ENCODE measurements at regions not wholly inside any gene's neighbourhood (a gene's known extent, or its start where the extent isn't known, plus 50 kb on each side); places are given as distances from the start of the nearest gene placed in this dataset.

DNA sequence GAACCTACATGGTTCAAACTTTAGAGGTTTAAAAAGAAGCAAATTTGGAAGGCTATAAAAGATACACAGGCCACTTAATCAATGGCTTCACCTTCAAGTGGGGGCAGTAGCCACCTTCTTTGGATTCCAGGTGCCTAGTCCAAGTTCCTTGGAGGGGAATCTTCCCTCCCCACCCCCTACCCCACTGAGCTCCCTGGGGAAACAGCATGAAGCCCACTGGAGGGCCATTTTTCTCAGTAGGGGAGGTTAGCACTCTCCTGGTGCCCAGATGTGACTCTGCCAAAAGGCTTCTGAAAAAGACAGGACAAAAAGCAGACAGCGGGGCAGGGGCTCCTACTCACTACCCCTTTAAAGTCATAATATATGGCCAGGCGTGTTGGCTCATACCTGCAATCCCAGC lies 93.9 kb downstream of the KCTD15 start:
- H3K18ac ChIP-seq (ENCODE audit: low read length): no peak overlapping the region
- H2BK12ac ChIP-seq (ENCODE audit: low read length): no peak overlapping the region
- H3K4me2 ChIP-seq (ENCODE audit: insufficient read depth, low read length, poor library complexity, severe bottlenecking): no peak overlapping the region
- no peak overlapping the region for H3K4me3 ChIP-seq (ENCODE audit: low read length in 2 of 2)
- H3K9ac ChIP-seq (ENCODE audit: low read depth, low read length, poor library complexity): no peak overlapping the region
- no peak overlapping the region for H2BK5ac ChIP-seq (ENCODE audit: low read length)
- H2AFZ ChIP-seq (ENCODE audit: low read length): no peak overlapping the region
- no peak overlapping the region for H3K27ac ChIP-seq (replicated peaks; ENCODE audit: low read length)
- H3K79me1 ChIP-seq (ENCODE audit: low read depth, low read length): no peaks in the 10 kb centered on the region
- H3K27me3 ChIP-seq (ENCODE audit: control insufficient read depth in 3 of 3, insufficient read depth in 3 of 3, low read depth in 1 of 3, low read length in 3 of 3): peaks cover 0 to 6% (median 3%) of the 10 kb centered on the region in 3 experiments
- no peak overlapping the region for H4K91ac ChIP-seq (ENCODE audit: low read depth, low read length, poor library complexity)
- no peak overlapping the region for H2AK5ac ChIP-seq (ENCODE audit: low read depth, low read length)
- no peak overlapping the region for H3K14ac ChIP-seq (ENCODE audit: low read length)
- DNase-seq (ENCODE audit: low spot score): no peak
- H2BK120ac ChIP-seq (ENCODE audit: low read depth, low read length): no peak overlapping the region
- H3K4me1 ChIP-seq (ENCODE audit: control insufficient read depth in 2 of 2, insufficient read depth in 1 of 2, low read depth in 1 of 2, low read length in 2 of 2): no peaks in the 10 kb centered on the region
- H3K36me3 ChIP-seq (replicated peaks in 1 of 2; ENCODE audit: control insufficient read depth in 2 of 2, insufficient read depth in 2 of 2, low read length in 2 of 2): no peaks in the 10 kb centered on the region
- H4K8ac ChIP-seq (ENCODE audit: low read depth, low read length): no peak overlapping the region
- H2BK15ac ChIP-seq (ENCODE audit: low read length): no peak overlapping the region
- no peaks in the 10 kb centered on the region for H3K9me3 ChIP-seq (replicated peaks in 1 of 2; ENCODE audit: control insufficient read depth in 2 of 2, insufficient read depth in 1 of 2, low read depth in 1 of 2, low read length in 2 of 2)
- no peak overlapping the region for H3K23ac ChIP-seq (ENCODE audit: low read depth, low read length, poor library complexity)
- WGBS, 2 donors (ENCODE audit: extremely low coverage in 2 of 2, insufficient read length in 2 of 2, insufficient replicate concordance in 1 of 2): no CpG with 5 or more reads among the region's 2 CpGs
- no peak overlapping the region for H3K4ac ChIP-seq (ENCODE audit: low read length)

- Histone ChIP-seq H3K9me3 (replicated peaks in 1 of 2; ENCODE audit: control insufficient read depth in 2 of 2, insufficient read depth in 1 of 2, low read depth in 1 of 2, low read length in 2 of 2) (no peaks in the 10 kb centered on the region), H2BK12ac (ENCODE audit: low read length) (no peak overlapping the region), H2AK5ac (ENCODE audit: low read depth, low read length) (no peak overlapping the region), H3K4ac (ENCODE audit: low read length) (no peak overlapping the region), H2AFZ (ENCODE audit: low read length) (no peak overlapping the region), H3K9ac (ENCODE audit: low read depth, low read length, poor library complexity) (no peak overlapping the region), H2BK15ac (ENCODE audit: low read length) (no peak overlapping the region), H3K79me1 (ENCODE audit: low read depth, low read length) (no peaks in the 10 kb centered on the region), H3K18ac (ENCODE audit: low read length) (no peak overlapping the region), H3K4me1 (ENCODE audit: control insufficient read depth in 2 of 2, insufficient read depth in 1 of 2, low read depth in 1 of 2, low read length in 2 of 2) (no peaks in the 10 kb centered on the region), H3K27ac (replicated peaks; ENCODE audit: low read length) (no peak overlapping the region), H3K36me3 (replicated peaks in 1 of 2; ENCODE audit: control insufficient read depth in 2 of 2, insufficient read depth in 2 of 2, low read length in 2 of 2) (no peaks in the 10 kb centered on the region), H3K4me2 (ENCODE audit: insufficient read depth, low read length, poor library complexity, severe bottlenecking) (no peak overlapping the region), H3K23ac (ENCODE audit: low read depth, low read length, poor library complexity) (no peak overlapping the region), H4K8ac (ENCODE audit: low read depth, low read length) (no peak overlapping the region), H2BK5ac (ENCODE audit: low read length) (no peak overlapping the region), H3K27me3 (ENCODE audit: control insufficient read depth in 3 of 3, insufficient read depth in 3 of 3, low read depth in 1 of 3, low read length in 3 of 3) (peaks cover 0 to 6% (median 3%) of the 10 kb centered on the region in 3 experiments), H3K14ac (ENCODE audit: low read length) (no peak overlapping the region), H4K91ac (ENCODE audit: low read depth, low read length, poor library complexity) (no peak overlapping the region), H2BK120ac (ENCODE audit: low read depth, low read length) (no peak overlapping the region), H3K4me3 (ENCODE audit: low read length in 2 of 2) (no peak overlapping the region)
- no CpG with 5 or more reads among the region's 3 CpGs for WGBS, 2 donors (ENCODE audit: extremely low coverage in 2 of 2, insufficient read length in 2 of 2, insufficient replicate concordance in 1 of 2)
- DNase-seq (ENCODE audit: low spot score): no peak
Measured at GRCh38 chr19:33891773-33892172, 95.1 kb downstream of the KCTD15 start.

DNA sequence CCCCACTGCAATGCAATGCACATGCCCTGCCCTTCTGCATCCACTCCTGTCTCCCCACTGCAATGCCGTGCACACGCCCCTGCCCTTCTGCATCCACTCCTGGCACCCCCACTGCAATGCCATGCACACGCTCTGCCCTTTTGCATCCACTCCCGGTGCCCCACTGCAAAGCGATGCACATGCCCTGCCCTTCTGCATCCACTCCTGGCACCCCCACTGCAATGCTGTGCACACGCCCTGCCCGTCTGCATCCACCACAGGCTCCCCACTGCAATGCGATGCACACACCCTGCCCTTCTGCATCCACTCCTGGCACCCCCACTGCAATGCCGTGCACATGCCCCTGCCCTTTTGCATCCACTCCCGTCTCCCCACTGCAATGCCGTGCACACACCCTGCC lies 98.1 kb downstream of the KCTD15 start:
- DNase-seq (ENCODE audit: low spot score): no peak
- no peak overlapping the region for H2AFZ ChIP-seq (ENCODE audit: low read length)
- no CpG with 5 or more reads among the region's 11 CpGs for WGBS, 2 donors (ENCODE audit: extremely low coverage in 2 of 2, insufficient read length in 2 of 2, insufficient replicate concordance in 1 of 2)
- peak overlapping the region; percentile 44 for H3K9ac ChIP-seq (ENCODE audit: low read depth, low read length, poor library complexity)
- no peaks in the 10 kb centered on the region for H3K4me1 ChIP-seq (ENCODE audit: control insufficient read depth in 2 of 2, insufficient read depth in 1 of 2, low read depth in 1 of 2, low read length in 2 of 2)
- H3K4me3 ChIP-seq (ENCODE audit: low read length in 2 of 2): peak overlapping the region in 1 of 2 donors; percentile 9
- no peaks in the 10 kb centered on the region for H3K79me1 ChIP-seq (ENCODE audit: low read depth, low read length)
- H4K8ac ChIP-seq (ENCODE audit: low read depth, low read length): peak overlapping the region; percentile 99
- peak overlapping the region; percentile 81 for H3K23ac ChIP-seq (ENCODE audit: low read depth, low read length, poor library complexity)
- peaks cover 0 to 6% (median 0%) of the 10 kb centered on the region in 3 experiments for H3K27me3 ChIP-seq (ENCODE audit: control insufficient read depth in 3 of 3, insufficient read depth in 3 of 3, low read depth in 1 of 3, low read length in 3 of 3)
- peak overlapping the region; percentile 67 for H3K14ac ChIP-seq (ENCODE audit: low read length)
- H3K4me2 ChIP-seq (ENCODE audit: insufficient read depth, low read length, poor library complexity, severe bottlenecking): no peak overlapping the region
- H2BK120ac ChIP-seq (ENCODE audit: low read depth, low read length): no peak overlapping the region
- no peak overlapping the region for H3K27ac ChIP-seq (replicated peaks; ENCODE audit: low read length)
- peak overlapping the region; percentile 42 for H2AK5ac ChIP-seq (ENCODE audit: low read depth, low read length)
- H2BK12ac ChIP-seq (ENCODE audit: low read length): peak overlapping the region; percentile 41
- peaks cover 2 to 6% of the 10 kb centered on the region in 2 donors for H3K9me3 ChIP-seq (replicated peaks in 1 of 2; ENCODE audit: control insufficient read depth in 2 of 2, insufficient read depth in 1 of 2, low read depth in 1 of 2, low read length in 2 of 2)
- no peak overlapping the region for H3K4ac ChIP-seq (ENCODE audit: low read length)
- no peak overlapping the region for H3K18ac ChIP-seq (ENCODE audit: low read length)
- no peaks in the 10 kb centered on the region for H3K36me3 ChIP-seq (replicated peaks in 1 of 2; ENCODE audit: control insufficient read depth in 2 of 2, insufficient read depth in 2 of 2, low read length in 2 of 2)
- H4K91ac ChIP-seq (ENCODE audit: low read depth, low read length, poor library complexity): no peak overlapping the region
- H2BK5ac ChIP-seq (ENCODE audit: low read length): no peak overlapping the region
- no peak overlapping the region for H2BK15ac ChIP-seq (ENCODE audit: low read length)

DNA sequence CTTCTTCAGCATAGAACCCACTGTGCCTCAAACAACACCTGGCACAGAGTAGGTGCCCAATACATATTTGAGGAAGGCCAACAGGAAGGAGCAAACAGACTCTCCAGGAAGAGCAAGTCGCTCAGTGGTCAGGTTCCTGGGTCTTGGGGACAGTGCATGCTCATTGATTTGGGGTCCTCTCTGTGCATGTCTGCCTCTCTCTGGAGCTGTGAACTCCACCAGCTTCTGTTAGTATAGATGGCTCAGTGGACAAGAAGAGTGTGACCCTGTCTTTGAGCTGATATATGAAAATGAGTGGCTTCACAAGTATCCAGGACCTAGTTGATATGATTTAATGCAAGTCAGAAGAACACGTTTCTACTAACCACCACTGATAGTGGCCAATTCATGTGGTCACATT lies 98.7 kb downstream of the KCTD15 start:
- no peak overlapping the region for H3K4me3 ChIP-seq (ENCODE audit: low read length in 2 of 2)
- H2BK12ac ChIP-seq (ENCODE audit: low read length): no peak overlapping the region
- H2AK5ac ChIP-seq (ENCODE audit: low read depth, low read length): no peak overlapping the region
- H2BK5ac ChIP-seq (ENCODE audit: low read length): no peak overlapping the region
- H3K36me3 ChIP-seq (replicated peaks in 1 of 2; ENCODE audit: control insufficient read depth in 2 of 2, insufficient read depth in 2 of 2, low read length in 2 of 2): no peaks in the 10 kb centered on the region
- H3K27me3 ChIP-seq (ENCODE audit: control insufficient read depth in 3 of 3, insufficient read depth in 3 of 3, low read depth in 1 of 3, low read length in 3 of 3): peaks cover 0 to 6% (median 0%) of the 10 kb centered on the region in 3 experiments
- H2BK120ac ChIP-seq (ENCODE audit: low read depth, low read length): no peak overlapping the region
- no peak overlapping the region for H3K27ac ChIP-seq (replicated peaks; ENCODE audit: low read length)
- H2BK15ac ChIP-seq (ENCODE audit: low read length): no peak overlapping the region
- no peak overlapping the region for H3K18ac ChIP-seq (ENCODE audit: low read length)
- DNase-seq (ENCODE audit: low spot score): no peak
- no peak overlapping the region for H3K14ac ChIP-seq (ENCODE audit: low read length)
- H3K79me1 ChIP-seq (ENCODE audit: low read depth, low read length): no peaks in the 10 kb centered on the region
- no peak overlapping the region for H3K9ac ChIP-seq (ENCODE audit: low read depth, low read length, poor library complexity)
- no peak overlapping the region for H3K23ac ChIP-seq (ENCODE audit: low read depth, low read length, poor library complexity)
- WGBS, 2 donors (ENCODE audit: extremely low coverage in 2 of 2, insufficient read length in 2 of 2, insufficient replicate concordance in 1 of 2): no CpG with 5 or more reads among the region's 2 CpGs
- no peak overlapping the region for H4K91ac ChIP-seq (ENCODE audit: low read depth, low read length, poor library complexity)
- no peaks in the 10 kb centered on the region for H3K4me1 ChIP-seq (ENCODE audit: control insufficient read depth in 2 of 2, insufficient read depth in 1 of 2, low read depth in 1 of 2, low read length in 2 of 2)
- no peak overlapping the region for H3K4ac ChIP-seq (ENCODE audit: low read length)
- peaks cover 2 to 6% of the 10 kb centered on the region in 2 donors for H3K9me3 ChIP-seq (replicated peaks in 1 of 2; ENCODE audit: control insufficient read depth in 2 of 2, insufficient read depth in 1 of 2, low read depth in 1 of 2, low read length in 2 of 2)
- no peak overlapping the region for H2AFZ ChIP-seq (ENCODE audit: low read length)
- no peak overlapping the region for H3K4me2 ChIP-seq (ENCODE audit: insufficient read depth, low read length, poor library complexity, severe bottlenecking)
- no peak overlapping the region for H4K8ac ChIP-seq (ENCODE audit: low read depth, low read length)
